GM18870 (cell line): ENCODE measurements at regions not wholly inside any gene's neighbourhood (a gene's known extent, or its start where the extent isn't known, plus 50 kb on each side); places are given as distances from the start of the nearest gene placed in this dataset.

ENCODE experiments used
- ATAC-seq: cut with Tn5 transposase; IDR thresholded peaks from one replicate; pipeline ENCODE4 v1.9.1; 2021; ENCODE audit warnings: moderate library complexity; ENCODE audit not compliant: unreplicated experiment

DNA sequence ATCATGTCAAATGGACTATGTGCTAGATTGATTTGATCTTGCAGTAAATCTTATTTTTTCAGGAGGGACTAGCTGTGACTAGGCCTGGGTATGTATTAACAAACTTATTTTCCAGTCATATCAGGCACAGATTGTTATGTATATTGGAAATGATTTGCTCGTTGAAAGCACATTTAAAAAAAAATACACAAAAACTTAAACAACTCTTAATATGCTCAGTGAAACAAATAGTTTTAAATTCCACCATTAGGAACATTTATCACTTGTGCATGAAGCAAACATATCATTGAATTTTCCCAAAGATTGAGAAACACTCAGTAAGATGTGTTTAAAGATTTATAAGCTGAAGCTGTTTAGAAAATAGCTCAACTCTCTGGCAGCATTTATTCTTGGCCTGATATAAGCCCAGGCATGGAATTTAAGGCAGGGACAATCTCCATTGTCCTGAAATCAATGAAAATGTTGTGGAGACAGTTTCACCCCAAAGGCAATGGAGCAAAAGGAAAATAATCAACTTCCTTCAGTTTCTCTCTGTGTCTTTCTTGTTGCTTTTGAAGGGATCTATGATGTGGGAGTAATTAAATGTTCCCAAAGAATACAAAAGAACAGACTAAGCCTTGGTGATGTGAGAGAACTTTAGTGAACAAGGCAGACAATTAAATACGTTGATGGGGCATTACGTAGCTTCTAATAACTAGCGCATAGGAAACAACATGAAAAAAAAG, 250.3 kb downstream of the GPR37 start:
- ATAC-seq, result no peak

DNA sequence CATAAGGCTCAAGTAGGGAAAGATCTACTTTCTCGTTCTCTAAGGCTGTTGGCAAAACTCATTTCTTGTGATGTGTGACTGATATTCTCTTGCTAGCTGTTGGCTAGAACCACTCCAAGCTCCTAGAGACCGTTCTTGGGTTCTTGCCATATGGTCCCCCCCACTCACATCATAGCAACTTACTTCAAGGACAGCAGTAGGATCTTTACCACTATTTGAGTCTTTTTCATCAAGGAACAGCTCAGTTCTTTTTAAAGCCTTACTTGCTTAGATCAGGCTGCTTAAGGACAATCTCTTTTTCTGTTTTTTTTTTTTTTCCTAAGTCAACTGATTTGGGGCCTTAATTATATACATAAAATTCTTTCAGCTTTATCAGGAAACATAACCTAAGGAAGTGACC, 251.1 kb downstream of the GPR37 start:
- no peak for ATAC-seq

DNA sequence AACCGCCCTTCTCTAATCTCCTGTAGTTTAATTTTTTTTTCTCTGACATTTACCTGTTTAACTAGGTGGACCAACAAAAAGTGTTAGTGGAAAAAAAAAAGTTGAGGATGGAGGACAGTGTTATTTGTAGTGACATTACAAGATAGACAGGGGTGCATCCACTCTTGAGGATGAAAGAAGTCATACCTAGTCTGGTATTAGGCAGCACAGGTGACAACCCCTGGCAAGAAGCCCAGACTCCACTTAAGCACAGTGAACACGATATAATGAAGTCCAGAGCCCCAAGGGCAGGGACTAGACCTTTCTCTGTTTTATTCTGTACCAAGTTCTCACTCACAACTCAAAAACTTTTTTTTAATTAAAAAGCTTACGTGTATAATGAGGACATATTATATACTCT, 268.4 kb downstream of the GPR37 start:
- ATAC-seq, result no peak

DNA sequence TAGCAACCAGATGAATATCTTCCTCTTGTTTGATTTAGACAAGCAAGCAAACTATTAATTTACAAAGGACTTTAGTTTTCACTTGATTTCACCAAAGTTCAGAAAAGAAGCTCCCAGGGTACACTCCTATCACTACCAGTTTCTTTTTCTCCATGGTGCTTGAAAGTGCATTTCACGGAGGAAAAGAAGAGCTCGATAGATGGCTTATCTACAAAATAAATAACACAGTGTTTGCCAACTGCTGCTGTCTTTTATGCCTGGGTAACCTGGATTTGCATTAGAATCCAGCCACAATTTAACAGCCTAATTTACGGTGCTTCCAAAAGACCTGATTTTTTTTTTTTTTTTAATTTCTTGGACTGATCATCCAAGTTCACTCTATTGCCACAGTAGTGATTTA, 275.7 kb downstream of the GPR37 start:
- ATAC-seq, result no peak

DNA sequence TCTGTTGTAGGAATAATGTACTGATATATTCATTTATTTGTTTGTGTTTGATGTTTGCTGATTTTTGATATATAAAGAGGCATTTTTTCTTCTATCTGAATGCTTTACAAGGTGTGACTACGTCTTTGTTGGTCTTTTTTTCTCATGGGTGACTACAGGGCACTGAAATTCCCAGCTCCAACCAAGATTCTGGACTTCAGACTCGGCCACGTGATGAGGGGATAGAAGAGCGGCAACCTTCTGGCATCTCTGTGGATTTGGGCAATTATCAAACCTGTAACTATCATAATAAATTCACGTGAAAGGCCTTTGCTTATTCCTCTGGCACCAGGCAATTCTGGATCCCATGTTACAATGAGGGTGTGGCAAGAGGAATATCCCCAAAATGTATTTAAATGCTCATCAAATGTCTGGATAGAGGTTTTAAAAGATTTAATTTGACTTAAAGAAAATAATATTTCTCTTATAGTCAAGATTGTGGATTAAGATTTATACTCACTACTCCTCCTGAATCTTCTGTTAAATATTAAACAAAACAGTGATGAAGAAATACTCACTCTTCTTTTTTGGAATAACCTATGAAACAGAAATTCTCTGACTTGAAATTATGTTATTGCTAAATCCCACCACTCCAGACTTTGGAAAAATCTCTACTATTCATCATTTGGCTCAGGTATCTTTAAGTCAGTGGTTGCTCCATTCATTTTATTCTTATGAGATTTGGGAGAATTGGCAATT, 276.3 kb downstream of the GPR37 start:
- ATAC-seq, result no peak

DNA sequence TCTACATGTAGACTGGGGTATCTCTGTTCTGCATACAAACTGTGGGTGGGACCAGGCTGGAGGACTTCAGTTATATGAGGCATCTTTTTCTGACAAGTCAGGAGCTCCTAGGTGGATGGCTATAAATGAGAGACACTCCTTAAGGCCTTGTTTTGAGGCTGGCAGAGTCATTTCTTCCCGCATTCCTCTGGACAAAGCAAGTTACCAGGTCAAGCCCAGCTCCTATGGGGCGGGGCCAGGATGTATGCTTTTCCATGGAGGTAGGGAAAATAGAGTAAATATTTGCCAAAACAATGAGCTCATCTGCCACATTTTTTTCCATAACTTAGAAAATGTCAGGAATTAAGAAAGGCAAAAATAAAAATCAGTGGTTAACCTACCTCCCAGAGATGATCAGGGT, 283.4 kb downstream of the GPR37 start:
- no peak for ATAC-seq

DNA sequence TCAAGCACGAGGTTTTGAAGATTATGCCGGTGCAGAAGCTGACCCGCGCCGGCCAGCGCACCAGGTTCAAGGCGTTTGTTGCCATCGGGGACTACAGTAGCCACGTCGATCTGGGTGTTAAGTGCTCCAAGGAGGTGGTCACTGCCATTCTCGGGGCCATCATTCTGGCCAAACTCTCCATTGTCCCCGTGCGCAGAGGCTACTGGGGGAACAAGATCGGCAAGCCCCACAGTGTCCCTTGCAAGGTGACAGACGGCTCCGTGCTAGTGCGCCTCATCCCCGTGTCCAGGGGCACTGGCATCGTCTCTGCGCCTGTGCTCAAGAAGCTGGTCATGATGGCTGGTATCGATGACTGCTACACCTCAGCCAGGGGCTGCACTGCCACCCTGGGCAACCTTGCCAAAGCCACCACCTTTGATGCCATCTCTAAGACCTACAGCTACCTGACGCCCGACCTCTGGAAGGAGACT, 284.7 kb downstream of the GPR37 start:
- ATAC-seq, result no peak

DNA sequence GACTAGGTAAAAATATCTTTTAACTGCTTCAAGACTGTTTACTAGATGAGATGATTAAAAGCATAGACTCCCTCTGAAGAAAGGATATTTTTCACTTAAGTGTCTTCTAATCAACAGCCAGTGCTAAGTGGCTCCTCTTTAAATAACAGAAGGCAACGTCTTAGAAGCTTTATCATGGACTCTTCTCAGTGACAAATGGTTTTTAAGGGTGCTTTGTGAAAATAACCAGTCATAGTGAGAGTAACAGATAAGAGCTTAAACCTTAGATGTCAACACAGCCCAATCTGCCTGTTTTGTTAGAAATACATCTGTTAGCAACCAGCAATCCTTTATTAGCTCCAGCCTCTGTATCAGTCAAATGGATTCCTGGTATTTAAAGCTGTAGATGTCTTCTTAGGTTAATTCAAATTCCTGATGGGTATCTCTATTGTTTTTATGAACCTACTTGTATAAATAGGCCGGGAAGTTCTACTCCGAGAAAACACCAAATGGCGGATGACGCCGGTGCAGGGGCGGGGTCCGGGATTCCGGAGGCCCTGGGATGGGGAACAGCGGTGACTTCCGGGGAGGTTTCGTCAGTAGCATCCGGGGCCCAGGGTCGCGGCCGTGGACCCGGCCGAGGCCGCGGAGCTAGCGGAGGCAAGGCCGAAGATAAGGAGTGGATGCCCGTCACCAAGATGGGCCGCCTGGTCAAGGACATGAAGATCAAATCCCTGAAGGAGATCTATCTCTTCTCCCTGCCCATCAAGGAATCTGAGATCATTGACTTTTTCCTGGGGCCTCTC, 285.4 kb downstream of the GPR37 start:
- no peak for ATAC-seq

DNA sequence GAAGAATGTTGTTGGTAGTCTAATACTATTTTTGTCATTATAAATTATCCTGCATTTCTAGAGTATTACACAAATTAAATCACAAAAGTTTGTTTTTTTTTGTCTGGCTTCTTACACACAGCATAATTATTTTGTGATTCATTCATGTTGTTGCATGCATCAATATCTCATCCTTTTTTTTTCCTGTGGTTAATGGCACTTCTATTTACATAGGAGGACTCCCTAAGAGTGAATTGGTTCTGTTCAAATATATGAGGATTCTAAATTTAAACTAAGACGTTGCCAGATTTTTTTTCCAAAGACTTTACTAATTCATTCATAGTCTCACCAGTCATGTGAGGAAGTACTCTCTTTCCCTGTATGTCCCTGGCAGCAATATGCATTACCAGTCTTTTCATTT, 303.3 kb downstream of the GPR37 start:
- no peak for ATAC-seq

DNA sequence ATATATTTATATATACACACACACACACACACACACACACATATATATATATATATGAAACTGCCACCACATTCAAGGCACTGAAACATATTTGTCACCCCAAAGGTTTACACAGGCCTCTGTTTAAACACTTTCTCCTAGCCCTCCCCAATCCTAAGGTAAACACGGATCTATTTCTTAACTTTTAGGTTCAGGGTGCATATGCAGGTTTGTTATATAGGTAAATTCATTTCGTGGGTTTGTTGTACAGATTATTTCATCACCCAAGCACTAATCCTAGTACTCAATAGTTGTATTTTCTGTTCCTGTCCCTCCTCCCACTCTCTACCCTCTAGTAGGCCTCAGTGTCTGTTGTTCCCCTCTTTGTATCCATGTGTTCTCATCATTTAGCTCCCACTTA, 305.0 kb downstream of the GPR37 start:
- ATAC-seq, result no peak

DNA sequence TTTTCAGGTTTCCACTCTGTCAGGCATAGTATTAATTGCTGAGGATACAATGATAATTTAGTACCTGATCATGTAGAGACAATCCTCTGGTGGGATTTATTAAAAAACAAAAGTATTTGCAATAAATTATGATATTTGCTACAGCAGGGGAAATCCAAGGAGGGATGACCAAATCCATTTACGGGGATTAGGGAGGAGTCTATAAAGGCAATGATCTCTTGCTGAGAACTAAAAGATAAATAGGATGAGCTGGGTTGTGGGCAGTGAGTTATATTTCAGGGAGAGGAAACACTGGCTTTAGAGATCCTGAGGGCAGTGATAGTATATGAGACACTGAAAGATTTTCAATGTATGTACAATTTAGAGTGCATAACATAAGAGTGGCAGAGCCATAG, 305.5 kb downstream of the GPR37 start:
- ATAC-seq, result no peak

DNA sequence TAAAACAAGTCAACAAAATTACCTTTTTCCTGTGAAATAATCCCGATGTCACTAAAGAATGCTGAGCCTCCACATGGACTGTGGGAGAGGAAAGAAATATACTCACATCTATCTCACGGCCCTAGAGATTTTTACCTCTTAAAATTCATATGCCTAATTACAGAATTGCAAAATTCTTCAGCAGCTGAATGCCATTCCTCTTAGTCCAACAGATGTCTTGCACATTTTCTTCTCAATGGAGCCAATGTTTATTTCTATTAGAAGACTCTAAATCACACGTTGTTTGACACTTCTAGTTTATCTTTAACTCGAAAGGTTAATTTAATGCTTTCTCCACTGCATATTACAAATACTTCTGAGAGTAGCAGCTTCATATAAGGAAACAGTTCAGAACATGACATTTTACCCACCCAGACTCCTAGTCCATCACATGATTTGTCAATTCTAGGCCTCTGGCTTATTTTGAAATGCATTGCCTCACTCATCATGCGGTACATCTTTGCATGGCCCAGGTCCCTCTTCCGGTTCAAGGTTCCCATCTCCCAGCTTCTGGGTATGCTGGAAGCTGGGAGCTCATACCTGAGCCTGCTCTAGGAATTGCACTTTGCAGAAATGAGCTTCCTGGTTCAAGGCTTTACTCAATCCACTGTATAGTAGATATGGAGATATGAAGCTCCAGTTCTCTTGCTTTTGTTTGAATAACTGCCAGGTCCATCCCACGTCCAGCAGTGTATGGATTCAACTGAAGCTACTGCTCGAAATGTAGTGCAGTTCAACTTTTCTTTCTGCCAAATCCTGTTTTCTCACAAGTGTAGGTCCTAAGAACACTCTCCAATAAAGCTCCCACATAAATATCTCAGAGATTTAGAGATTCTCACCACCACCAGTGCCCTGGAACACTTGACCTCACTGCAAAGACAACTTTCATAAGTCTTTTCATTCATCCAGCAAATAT, 306.2 kb downstream of the GPR37 start:
- ATAC-seq, result no peak

DNA sequence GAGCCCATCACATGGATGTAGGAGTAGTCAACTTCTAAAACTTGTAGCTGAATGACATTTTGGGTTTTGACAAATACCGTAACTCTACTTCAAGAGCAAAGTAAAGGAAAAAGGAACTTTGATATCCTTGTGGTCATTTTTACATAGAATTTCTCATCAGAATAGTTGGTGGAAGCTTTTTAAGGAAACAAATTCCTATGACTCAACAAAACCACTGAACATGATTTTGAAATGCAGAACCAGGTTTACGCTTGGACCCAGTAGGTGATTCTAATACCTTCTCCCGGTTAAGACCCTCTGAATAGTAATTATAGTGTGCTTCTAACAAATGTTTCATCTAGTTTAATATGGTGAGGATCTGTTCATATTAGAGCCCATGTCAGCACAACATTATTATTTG, 307.8 kb downstream of the GPR37 start:
- ATAC-seq, result no peak

DNA sequence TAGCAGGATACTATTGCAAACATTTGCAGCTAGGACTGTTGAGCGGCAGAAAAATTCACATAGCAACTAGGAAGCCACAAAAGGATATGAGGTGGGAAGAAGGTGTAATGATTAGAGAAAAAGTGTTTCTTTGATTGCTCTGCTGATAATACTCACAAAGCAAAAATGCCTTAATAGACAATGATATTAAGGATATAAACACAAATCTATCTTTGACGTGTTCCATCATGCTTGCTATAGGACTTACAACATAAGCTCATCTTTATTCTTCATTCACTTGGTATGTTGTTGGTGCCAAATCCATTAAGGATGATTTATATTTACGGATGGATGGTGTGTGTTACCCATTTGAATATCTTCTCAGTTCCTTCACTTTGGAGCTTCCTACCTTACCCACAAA, 309.3 kb downstream of the GPR37 start:
- no peak for ATAC-seq

DNA sequence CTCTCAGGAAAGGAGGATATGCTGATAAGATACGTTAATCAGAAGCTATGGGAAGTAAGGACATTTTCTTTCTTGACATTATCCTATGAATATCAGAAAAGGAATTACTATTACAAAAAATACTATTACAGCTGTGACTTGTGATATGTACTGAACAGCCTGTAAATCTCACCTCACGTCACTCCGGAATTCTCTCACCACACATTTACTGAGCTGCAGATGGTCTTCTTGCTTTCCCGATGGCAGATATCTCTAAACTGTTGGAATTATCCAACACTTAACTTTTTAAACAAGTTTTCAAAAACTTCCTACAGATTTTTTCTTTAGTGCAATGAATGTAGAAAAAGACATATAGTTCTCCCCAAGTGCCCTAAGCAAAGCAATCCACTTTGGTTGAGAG, 313.4 kb downstream of the GPR37 start:
- ATAC-seq, result no peak

DNA sequence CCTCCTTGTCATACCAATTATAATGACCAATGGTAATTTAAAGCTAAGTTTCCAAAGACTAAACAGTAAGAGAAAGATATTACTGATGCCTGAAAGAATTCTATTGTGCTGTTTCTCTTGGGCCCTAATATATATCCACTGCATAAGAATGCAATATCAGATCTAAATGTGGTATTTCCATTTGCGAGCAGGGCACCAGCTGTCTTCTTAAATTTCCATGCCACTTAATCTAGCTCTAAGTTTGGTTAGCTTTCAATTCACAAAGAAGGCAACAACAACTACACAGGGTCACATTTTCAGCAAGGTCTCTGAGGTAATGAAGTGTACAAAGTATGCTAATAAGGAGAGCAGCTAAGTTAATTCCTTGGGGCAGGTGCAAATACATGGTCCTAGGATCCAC, 315.7 kb downstream of the GPR37 start:
- no peak for ATAC-seq

DNA sequence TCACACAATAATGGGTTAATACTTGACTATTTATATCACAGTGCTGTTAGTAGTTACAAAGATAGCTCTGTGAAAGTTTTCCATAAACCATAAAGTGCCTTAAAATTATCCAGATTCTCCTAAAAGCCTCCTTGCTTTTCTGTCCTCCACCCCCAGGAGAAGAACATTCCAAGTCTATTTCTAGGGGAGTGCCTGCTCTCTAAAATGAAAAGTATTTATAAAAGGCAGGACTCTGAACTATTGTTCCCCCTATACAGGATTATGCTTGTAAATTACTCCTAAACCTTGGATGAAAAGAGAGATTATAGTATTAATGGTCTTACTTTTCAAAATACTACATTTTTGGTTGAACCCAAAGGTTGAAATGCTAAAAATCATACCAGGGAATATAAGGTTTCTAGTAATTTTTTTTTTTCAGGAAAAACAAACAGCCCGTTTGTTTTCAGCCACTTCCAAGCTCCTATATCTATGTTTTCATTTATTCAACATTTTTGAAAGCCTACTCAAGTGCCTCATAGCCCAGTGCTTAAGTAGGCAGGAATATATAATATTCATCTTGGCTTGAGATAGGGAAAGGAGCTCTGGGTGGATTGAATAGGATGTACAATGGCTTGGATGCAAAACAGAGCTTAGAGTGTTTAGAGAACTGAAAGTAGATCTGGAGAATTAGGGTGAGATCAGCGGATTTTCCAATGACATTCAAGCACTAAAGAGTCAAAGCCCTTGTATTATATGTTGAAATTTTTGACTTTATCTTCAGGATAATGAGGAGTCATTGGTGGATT, 320.7 kb downstream of the GPR37 start:
- ATAC-seq, result no peak

DNA sequence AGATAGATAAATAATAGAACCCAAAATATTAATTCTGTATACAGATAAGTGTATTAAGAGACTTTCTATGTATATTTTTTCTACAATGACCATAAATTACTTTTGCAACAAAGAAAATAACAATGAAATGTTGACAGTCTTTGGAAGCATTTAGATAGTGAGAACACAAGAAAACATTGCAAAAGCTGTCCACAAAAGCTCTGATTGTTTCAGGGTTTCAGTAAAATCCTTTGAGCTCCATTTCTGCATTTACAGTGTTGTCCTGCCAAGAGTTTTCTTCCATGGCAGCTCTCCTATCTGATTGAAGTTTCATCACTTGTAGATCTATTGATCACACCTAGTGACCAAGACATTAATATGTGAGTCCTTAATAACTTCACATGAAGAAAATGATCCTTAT, 321.8 kb downstream of the GPR37 start:
- ATAC-seq, result no peak

DNA sequence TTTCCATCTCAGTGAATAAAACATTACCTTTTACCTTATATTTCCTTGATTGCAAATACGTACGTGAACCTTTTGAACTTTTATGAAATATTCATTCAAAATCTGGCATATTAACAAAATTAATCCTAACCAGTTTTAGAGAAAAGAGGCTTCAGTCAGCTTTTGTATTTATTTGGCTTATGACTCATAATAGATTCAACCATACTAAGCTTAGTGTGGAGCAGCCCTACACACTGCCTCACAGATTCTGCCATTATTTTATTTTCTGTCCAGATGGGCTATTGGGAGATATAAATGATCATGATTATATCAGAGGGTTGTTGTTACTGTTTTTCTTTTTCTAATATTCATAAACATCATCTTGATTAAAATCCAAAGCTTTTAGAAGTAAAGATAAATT, 325.5 kb downstream of the GPR37 start:
- no peak for ATAC-seq

DNA sequence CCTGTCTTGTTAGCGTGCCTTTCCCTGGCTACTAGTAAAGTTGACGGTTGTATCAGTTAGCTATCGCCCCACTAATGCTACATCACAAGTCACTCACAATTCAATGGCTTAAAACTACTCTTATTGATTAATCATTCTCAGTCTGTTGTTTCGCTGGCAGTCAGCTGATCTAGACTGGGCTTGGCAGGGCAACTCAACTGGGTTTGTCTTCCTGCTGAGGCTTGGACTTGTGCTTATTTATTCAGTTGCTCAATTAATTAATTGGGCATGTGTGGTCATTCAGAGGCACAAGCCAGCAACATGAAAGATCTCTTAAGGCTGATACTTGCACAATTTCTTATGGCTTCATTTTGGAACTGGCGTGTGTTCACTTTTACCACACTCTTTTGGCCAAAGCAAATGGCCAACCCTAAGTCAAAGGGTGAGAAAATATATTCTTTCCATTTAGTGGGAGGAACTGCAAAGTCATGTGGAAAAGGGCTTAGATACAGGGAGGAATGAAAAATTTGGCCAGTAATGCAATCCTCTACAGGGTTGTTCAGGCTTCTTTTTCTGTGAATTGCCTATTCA, 333.5 kb downstream of the GPR37 start:
- ATAC-seq, result no peak
